GM12878 (cell line): ENCODE measurements at regions not wholly inside any gene's neighbourhood (a gene's known extent, or its start where the extent isn't known, plus 50 kb on each side); places are given as distances from the start of the nearest gene placed in this dataset.

ENCODE experiments used
- ATAC-seq: fragments of 200-7000 bp; cut with Tn5 transposase; 3 replicates; pipeline ENCODE4 v1.9.1; 2020; ENCODE audit warnings: mild to moderate bottlenecking, moderate library complexity
- BruUV-seq: library from RNA; stranded (reverse); fragments of 400-500 nt; replicated peaks from 2 replicates; lab custom pipeline; 2021; lab: Mats Ljungman, UMichigan
- CTCF ChIA-PET: fragments of 300-600 bp; sonication (Branson Sonifier 250); formaldehyde crosslinking; extraction: SDS; loops from one replicate; lab custom pipeline; 2021; ENCODE audit warnings: inconsistent platforms; lab: Yijun Ruan, JAX
- POLR2A ChIA-PET: fragments of 350-600 bp; formaldehyde crosslinking; extraction: SDS; loops from one replicate; lab custom pipeline; 2021; ENCODE audit warnings: inconsistent platforms; lab: Charles Lee
- RAD21 ChIA-PET: fragments of 300-600 bp; sonication (Branson Sonifier 250); formaldehyde crosslinking; loops from one replicate; lab custom pipeline; 2023; ENCODE audit warnings: antibody characterized with exemption; ENCODE audit not compliant: unreplicated experiment; lab: Charles Lee
- SMC1A ChIA-PET: fragments of 300-600 bp; sonication (Branson Sonifier 250); formaldehyde crosslinking; loops from one replicate; lab custom pipeline; 2023; ENCODE audit not compliant: unreplicated experiment, uncharacterized antibody; lab: Charles Lee
- DNase-seq: peaks from one replicate; pipeline ENCODE4 v3.0.0-alpha.2; 2011; ENCODE audit warnings: low read depth, low spot score
- FAIRE-seq: peaks from 3 replicates; lab custom pipeline; 2011; peaks lifted over from hg19 to GRCh38; lab: Jason Lieb, UNC
- H2AFZ ChIP-seq: 2 replicates; pipeline ENCODE4 v1.6.0; 2011; ENCODE audit warnings: low read depth, low read length, control low read depth; ENCODE audit not compliant: control insufficient read depth
- H3K27ac ChIP-seq: 2 replicates; pipeline ENCODE4 v1.5.1; 2011; ENCODE audit warnings: control low read depth; ENCODE audit not compliant: control insufficient read depth, insufficient read depth
- H3K27me3 ChIP-seq, 2 experiments: replicated peaks in 1 of 2; 2 replicates each; pipeline versions ENCODE4 v1.6.0 to v1.6.1; 2011; ENCODE audit warnings: low read length in 1 of 2; ENCODE audit not compliant: control insufficient read depth in 2 of 2, insufficient read depth in 2 of 2
- H3K36me3 ChIP-seq, 2 experiments: 2 replicates each; pipeline ENCODE4 v1.5.1; 2011; ENCODE audit warnings: low read length in 1 of 2; ENCODE audit not compliant: control insufficient read depth in 2 of 2, insufficient read depth in 2 of 2
- H3K4me1 ChIP-seq: 2 replicates; pipeline ENCODE4 v1.6.1; 2011; ENCODE audit warnings: mild to moderate bottlenecking, low read length, moderate library complexity, mixed read lengths; ENCODE audit not compliant: control insufficient read depth, insufficient read depth
- H3K4me2 ChIP-seq: 2 replicates; pipeline ENCODE4 v1.6.0; 2011; ENCODE audit warnings: control low read depth; ENCODE audit not compliant: control insufficient read depth, insufficient read depth
- H3K4me3 ChIP-seq: fragments of 200-600 bp; sonication (generic); 2 replicates; pipeline ENCODE4 v1.5.1; 2016
- H3K79me2 ChIP-seq: 2 replicates; pipeline ENCODE4 v1.6.0; 2011; ENCODE audit warnings: low read length; ENCODE audit not compliant: control insufficient read depth, insufficient read depth
- H3K9ac ChIP-seq: 2 replicates; pipeline ENCODE4 v1.8.0; 2011; ENCODE audit warnings: low read length, control low read depth, mixed read lengths; ENCODE audit not compliant: control insufficient read depth, insufficient read depth
- H3K9me3 ChIP-seq: replicated peaks from 3 replicates; pipeline ENCODE4 v1.5.1; 2011; ENCODE audit warnings: mild to moderate bottlenecking, low read length; ENCODE audit not compliant: control insufficient read depth, insufficient read depth
- H4K20me1 ChIP-seq: 2 replicates; pipeline ENCODE4 v1.6.0; 2011; ENCODE audit not compliant: control insufficient read depth, insufficient read depth
- BCL11A ChIP-seq: IDR thresholded peaks from 2 replicates; pipeline ENCODE4 v1.6.1; 2011; ENCODE audit warnings: low read depth, low read length
- BMI1 ChIP-seq: fragments of 450-650 bp; IDR thresholded peaks from 2 replicates; pipeline ENCODE4 v1.6.1; 2016; ENCODE audit warnings: mild to moderate bottlenecking, moderate library complexity, borderline replicate concordance
- CBX3 ChIP-seq: fragments of 200-600 bp; sonication (generic); IDR thresholded peaks from 2 replicates; pipeline ENCODE4 v1.6.1; 2016; ENCODE audit warnings: low read depth, borderline replicate concordance
- CREM ChIP-seq: IDR thresholded peaks from 2 replicates; pipeline ENCODE4 v1.6.1; 2014; ENCODE audit warnings: antibody characterized with exemption, low read depth
- HDGF ChIP-seq: fragments of 450-650 bp; IDR thresholded peaks from 2 replicates; pipeline ENCODE4 v1.6.1; 2016; ENCODE audit warnings: antibody characterized with exemption
- JUND ChIP-seq: IDR thresholded peaks from 2 replicates; pipeline ENCODE4 v1.6.1; 2012; ENCODE audit warnings: low read depth, mild to moderate bottlenecking, low read length, improper control_type of control experiment, moderate library complexity
- MXI1 ChIP-seq: fragments of 150-350 bp; IDR thresholded peaks from 2 replicates; pipeline ENCODE4 v1.6.1; 2011; ENCODE audit warnings: low read depth, mild to moderate bottlenecking, inconsistent platforms, low read length, improper control_type of control experiment
- NBN ChIP-seq: fragments of 450-650 bp; IDR thresholded peaks from 2 replicates; pipeline ENCODE4 v1.6.1; 2016
- NFIC ChIP-seq: IDR thresholded peaks from 2 replicates; pipeline ENCODE4 v1.6.1; 2012; ENCODE audit warnings: low read depth, mild to moderate bottlenecking, inconsistent platforms, low read length, moderate library complexity
- NR2F1 ChIP-seq: fragments of 450-650 bp; conservative IDR thresholded peaks from 2 replicates; pipeline ENCODE4 v1.6.1; 2017; ENCODE audit warnings: mild to moderate bottlenecking
- POU2F2 ChIP-seq: IDR thresholded peaks from 3 replicates; pipeline ENCODE4 v1.6.1; 2011; ENCODE audit warnings: low read depth, mild to moderate bottlenecking, low read length, borderline replicate concordance
- RB1 ChIP-seq: fragments of 450-650 bp; formaldehyde crosslinking; IDR thresholded peaks from 2 replicates; pipeline ENCODE4 v1.6.1; 2017; ENCODE audit warnings: mild to moderate bottlenecking, borderline replicate concordance
- RFX5 ChIP-seq: IDR thresholded peaks from 2 replicates; pipeline ENCODE4 v1.6.1; 2011; ENCODE audit warnings: low read depth, low read length, improper control_type of control experiment
- SIN3A ChIP-seq: IDR thresholded peaks from 2 replicates; pipeline ENCODE4 v1.6.1; 2012; ENCODE audit warnings: low read depth, low read length, improper control_type of control experiment
- SMAD1 ChIP-seq: fragments of 450-650 bp; IDR thresholded peaks from 2 replicates; pipeline ENCODE4 v1.6.1; 2018; ENCODE audit warnings: mild to moderate bottlenecking, low read depth; ENCODE audit not compliant: partially characterized antibody
- SMAD5 ChIP-seq: IDR thresholded peaks from 2 replicates; pipeline ENCODE4 v1.6.1; 2016; ENCODE audit warnings: antibody characterized with exemption, low read depth
- SMARCA5 ChIP-seq: fragments of 450-650 bp; IDR thresholded peaks from 2 replicates; pipeline ENCODE4 v1.6.1; 2017; ENCODE audit warnings: mild to moderate bottlenecking
- SP1 ChIP-seq: IDR thresholded peaks from one replicate; pipeline ENCODE4 v1.6.1; 2011; ENCODE audit warnings: low read depth, low read length
- SUZ12 ChIP-seq: fragments of 200-600 bp; sonication (generic); IDR thresholded peaks from one replicate; pipeline ENCODE4 v1.6.1; 2018; ENCODE audit warnings: antibody characterized with exemption, mild to moderate bottlenecking; ENCODE audit not compliant: unreplicated experiment
- ZNF207 ChIP-seq: fragments of 450-650 bp; IDR thresholded peaks from 2 replicates; pipeline ENCODE4 v1.6.1; 2014; ENCODE audit warnings: antibody characterized with exemption, mild to moderate bottlenecking, borderline replicate concordance
- ZNF622 ChIP-seq: fragments of 450-650 bp; IDR thresholded peaks from 2 replicates; pipeline ENCODE4 v1.6.1; 2017; ENCODE audit warnings: mild to moderate bottlenecking, inconsistent platforms
- WGBS: methylation state at CpG from one replicate; pipeline ENCODE4 v1.1.6; 2016; ENCODE audit warnings: low lambda C conversion rate; ENCODE audit not compliant: insufficient replicate concordance, insufficient coverage; ENCODE audit errors: missing lambda C conversion rate; 5-methylcytosine and 5-hydroxymethylcytosine counted together
- in situ Hi-C: fragments of 300-500 bp; cut with MboI; formaldehyde crosslinking; loops from 9 replicates; pipeline ENCODE4 v1.14.3; 2018; ENCODE audit warnings: mixed read lengths
- intact Hi-C: fragments of 100-400 bp; cut with micrococcal nuclease; formaldehyde crosslinking; loops from one replicate; pipeline ENCODE4 v1.14.2; 2022; ENCODE audit not compliant: unreplicated experiment
- TF ChIP-seq, protein P1 (sequence below): fragments of 450-650 bp; IDR thresholded peaks from 2 replicates; pipeline ENCODE4 v1.6.1; 2017; ENCODE audit warnings: mild to moderate bottlenecking, moderate library complexity

DNA sequence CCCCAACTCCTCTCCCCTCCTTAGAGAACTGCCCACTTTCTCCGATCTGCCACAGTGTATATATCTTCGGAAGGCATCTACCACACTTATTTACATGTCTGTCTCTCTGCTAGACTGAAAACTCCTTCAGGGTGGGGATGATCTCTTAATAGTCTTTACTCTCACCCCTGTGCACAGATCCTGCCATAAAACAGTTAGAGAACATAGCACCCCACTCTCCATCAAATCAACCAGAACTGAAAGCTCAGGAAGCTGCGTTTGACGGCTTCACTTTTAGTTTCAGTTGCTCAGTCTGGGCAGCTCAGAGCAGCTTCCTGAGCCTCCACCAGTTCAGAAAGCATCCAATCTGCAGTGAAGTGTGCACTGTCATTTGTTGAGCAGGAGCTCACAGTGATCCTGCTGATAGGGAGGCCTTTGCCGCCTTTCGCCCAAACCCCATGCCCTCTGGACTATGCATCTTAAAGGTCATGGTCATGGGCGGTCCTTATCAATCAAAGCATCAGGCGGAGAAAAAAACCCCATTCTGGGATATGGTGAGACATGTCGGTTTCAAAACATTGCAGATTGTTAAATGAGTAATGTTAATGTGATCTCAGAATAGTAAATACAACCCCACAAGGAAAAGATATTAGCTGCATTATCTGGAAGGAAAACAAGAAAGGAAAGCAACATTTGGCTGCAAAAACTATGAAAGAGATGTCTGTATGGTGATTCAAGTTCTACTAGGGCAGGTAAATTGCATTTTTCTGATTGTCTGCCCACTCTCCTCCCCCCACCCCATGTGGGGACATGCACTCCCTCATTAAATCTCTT, 167.1 kb upstream of the ADO start (continued):
- TF ChIP-seq MXI1 (no peak), ZNF622 (no peak), BMI1 (no peak), CBX3 (no peak), NR2F1 (peak; percentile 93), RB1 (no peak), SUZ12 (no peak), SMAD1 (no peak), ZNF207 (no peak)

DNA sequence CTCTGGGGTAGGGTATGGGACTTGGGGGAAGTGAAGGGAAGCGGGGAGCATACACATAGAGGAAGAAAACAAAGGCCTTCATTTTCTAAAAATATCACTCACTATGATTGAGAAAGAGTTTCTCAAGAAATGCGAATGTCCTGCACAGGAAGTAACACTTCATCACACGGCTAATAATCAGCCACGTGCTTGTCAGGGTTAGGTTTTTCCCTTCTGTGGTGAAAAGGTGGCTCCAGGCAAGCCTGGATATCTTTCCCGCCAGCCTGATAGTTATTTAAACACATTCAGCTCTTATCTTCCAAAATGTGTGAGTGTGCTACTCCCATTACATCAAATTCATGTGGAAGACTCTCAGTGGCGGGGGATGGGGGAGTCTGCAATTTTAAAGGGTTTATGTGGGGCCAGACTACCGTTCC, 166.4 kb upstream of the ADO start:
- H3K4me3 ChIP-seq, result peak overlapping the region; percentile 12; the same call in 1 of the 2 replicates
- DNase-seq (peak; percentile 77), ATAC-seq (peak; percentile 62), FAIRE-seq (peak; percentile 65)
- H3K9me3 ChIP-seq, result no peaks in the 10 kb centered on the region; the same call in 2 of the 3 replicates
- peaks cover 79% of the 10 kb centered on the region for H3K4me1 ChIP-seq
- no peaks in the 10 kb centered on the region for H3K36me3 ChIP-seq
- H2AFZ ChIP-seq, result peak overlapping the region; percentile 35; the same call in 1 of the 2 replicates
- peak overlapping the region; percentile 62 for H3K9ac ChIP-seq
- SMC1A ChIA-PET, result interaction anchor here (0.6 to 12.0 kb wide), 33 partner anchors 11 to 216 kb away, joined by 3 to 329 read pairs (median 5); partner anchors contain the start of genes ADO and EGR2
- intact Hi-C loops (no loop called here), in situ Hi-C loops (no loop called here)
- H3K27me3 ChIP-seq, result no peaks in the 10 kb centered on the region
- peak overlapping the region; percentile 95 for H3K27ac ChIP-seq
- peak overlapping the region; percentile 88 for H3K4me2 ChIP-seq
- no TSS peak for BruUV-seq
- WGBS, result 4% methylated on average over 7 of the region's 7 CpGs
- POLR2A ChIA-PET, result interaction anchor here (0.5 to 5.8 kb wide), 11 partner anchors 10 to 173 kb away, joined by 3 to 59 read pairs (median 5); no protein-coding TSS in a partner anchor
- no peaks in the 10 kb centered on the region for H3K79me2 ChIP-seq
- H4K20me1 ChIP-seq, result no peaks in the 10 kb centered on the region
- RAD21 ChIA-PET, result interaction anchor here (0.8 to 5.8 kb wide), 24 partner anchors 10 to 393 kb away, joined by 3 to 97 read pairs (median 6); partner anchors contain the start of genes ADO and EGR2
- CTCF ChIA-PET, result interaction anchor here (1.1 to 7.6 kb wide), 13 partner anchors 10 to 181 kb away, joined by 3 to 64 read pairs (median 8); partner anchors contain the start of gene EGR2
- TF ChIP-seq NFIC (peak; percentile 94), BCL11A (peak; percentile 57; the same call in 1 of the 2 replicates), SMAD5 (no peak), SP1 (peak; percentile 30), SMARCA5 (no peak), HDGF (no peak), NBN (no peak), CREM (peak; percentile 33; the same call in 1 of the 2 replicates), SIN3A (no peak), RFX5 (no peak), JUND (no peak), POU2F2 (0 out of 3 replicates have a peak, but pooled peaks have one; percentile 23)
- TF ChIP-seq, protein P1, sequence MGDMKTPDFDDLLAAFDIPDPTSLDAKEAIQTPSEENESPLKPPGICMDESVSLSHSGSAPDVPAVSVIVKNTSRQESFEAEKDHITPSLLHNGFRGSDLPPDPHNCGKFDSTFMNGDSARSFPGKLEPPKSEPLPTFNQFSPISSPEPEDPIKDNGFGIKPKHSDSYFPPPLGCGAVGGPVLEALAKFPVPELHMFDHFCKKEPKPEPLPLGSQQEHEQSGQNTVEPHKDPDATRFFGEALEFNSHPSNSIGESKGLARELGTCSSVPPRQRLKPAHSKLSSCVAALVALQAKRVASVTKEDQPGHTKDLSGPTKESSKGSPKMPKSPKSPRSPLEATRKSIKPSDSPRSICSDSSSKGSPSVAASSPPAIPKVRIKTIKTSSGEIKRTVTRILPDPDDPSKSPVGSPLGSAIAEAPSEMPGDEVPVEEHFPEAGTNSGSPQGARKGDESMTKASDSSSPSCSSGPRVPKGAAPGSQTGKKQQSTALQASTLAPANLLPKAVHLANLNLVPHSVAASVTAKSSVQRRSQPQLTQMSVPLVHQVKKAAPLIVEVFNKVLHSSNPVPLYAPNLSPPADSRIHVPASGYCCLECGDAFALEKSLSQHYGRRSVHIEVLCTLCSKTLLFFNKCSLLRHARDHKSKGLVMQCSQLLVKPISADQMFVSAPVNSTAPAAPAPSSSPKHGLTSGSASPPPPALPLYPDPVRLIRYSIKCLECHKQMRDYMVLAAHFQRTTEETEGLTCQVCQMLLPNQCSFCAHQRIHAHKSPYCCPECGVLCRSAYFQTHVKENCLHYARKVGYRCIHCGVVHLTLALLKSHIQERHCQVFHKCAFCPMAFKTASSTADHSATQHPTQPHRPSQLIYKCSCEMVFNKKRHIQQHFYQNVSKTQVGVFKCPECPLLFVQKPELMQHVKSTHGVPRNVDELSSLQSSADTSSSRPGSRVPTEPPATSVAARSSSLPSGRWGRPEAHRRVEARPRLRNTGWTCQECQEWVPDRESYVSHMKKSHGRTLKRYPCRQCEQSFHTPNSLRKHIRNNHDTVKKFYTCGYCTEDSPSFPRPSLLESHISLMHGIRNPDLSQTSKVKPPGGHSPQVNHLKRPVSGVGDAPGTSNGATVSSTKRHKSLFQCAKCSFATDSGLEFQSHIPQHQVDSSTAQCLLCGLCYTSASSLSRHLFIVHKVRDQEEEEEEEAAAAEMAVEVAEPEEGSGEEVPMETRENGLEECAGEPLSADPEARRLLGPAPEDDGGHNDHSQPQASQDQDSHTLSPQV, result peak; percentile 66
